OCI-LY7 (cell line): ENCODE measurements at regions not wholly inside any gene's neighbourhood (a gene's known extent, or its start where the extent isn't known, plus 50 kb on each side); places are given as distances from the start of the nearest gene placed in this dataset.

ENCODE experiments used
- BruUV-seq: library from RNA; stranded (reverse); fragments of 400-500 nt; replicated peaks from 2 replicates; lab custom pipeline; 2021; lab: Mats Ljungman, UMichigan
- CTCF ChIA-PET: fragments of 300-600 bp; sonication (Branson Sonifier 250); formaldehyde crosslinking; loops from one replicate; lab custom pipeline; 2022; ENCODE audit warnings: antibody characterized with exemption; ENCODE audit not compliant: unreplicated experiment; lab: Charles Lee
- POLR2A ChIA-PET: fragments of 300-600 bp; sonication (Branson Sonifier 250); formaldehyde crosslinking; loops from one replicate; lab custom pipeline; 2022; ENCODE audit warnings: antibody characterized with exemption; lab: Charles Lee
- DNase-seq: peaks from one replicate; pipeline ENCODE4 v3.0.0-alpha.2; 2015; ENCODE audit warnings: low spot score
- H2AFZ ChIP-seq: fragments of 200-600 bp; sonication (generic), shearing (Covaris generic); 2 replicates; pipeline ENCODE4 v1.6.1; 2014; ENCODE audit warnings: mild to moderate bottlenecking, antibody characterized with exemption, low read length, moderate library complexity
- H3K27ac ChIP-seq: fragments of 200-600 bp; sonication (generic); 2 replicates; pipeline ENCODE4 v1.5.1; 2014; ENCODE audit warnings: mixed run types, low read depth, mild to moderate bottlenecking, moderate library complexity, low read length, inconsistent platforms; ENCODE audit not compliant: poor library complexity, severe bottlenecking
- H3K36me3 ChIP-seq: fragments of 200-600 bp; sonication (generic); 2 replicates; pipeline ENCODE4 v1.6.1; 2014; ENCODE audit warnings: mild to moderate bottlenecking, antibody characterized with exemption, low read length, moderate library complexity, mixed read lengths; ENCODE audit not compliant: insufficient read depth
- H3K4me1 ChIP-seq: fragments of 200-600 bp; sonication (generic); 2 replicates; pipeline ENCODE4 v1.5.1; 2014; ENCODE audit warnings: mild to moderate bottlenecking, low read length; ENCODE audit not compliant: insufficient read depth, poor library complexity, severe bottlenecking
- H3K4me2 ChIP-seq: fragments of 200-600 bp; sonication (generic); 2 replicates; pipeline ENCODE4 v1.6.1; 2014; ENCODE audit warnings: mild to moderate bottlenecking, low read length
- H3K4me3 ChIP-seq: fragments of 200-600 bp; sonication (generic); 2 replicates; pipeline ENCODE4 v1.5.1; 2014; ENCODE audit warnings: mild to moderate bottlenecking, low read depth, low read length; ENCODE audit not compliant: poor library complexity, severe bottlenecking
- H3K79me2 ChIP-seq: fragments of 200-600 bp; sonication (generic); 2 replicates; pipeline ENCODE4 v1.6.1; 2016; ENCODE audit warnings: low read depth, mild to moderate bottlenecking, low read length, moderate library complexity, mixed read lengths; ENCODE audit not compliant: insufficient read depth
- H3K9me2 ChIP-seq: fragments of 200-600 bp; sonication (generic); 2 replicates; pipeline ENCODE4 v1.6.1; 2016; ENCODE audit warnings: mild to moderate bottlenecking, low read length, mixed read lengths; ENCODE audit not compliant: insufficient read depth
- H3K9me3 ChIP-seq: fragments of 200-600 bp; sonication (generic); 2 replicates; pipeline ENCODE4 v1.6.1; 2014; ENCODE audit warnings: mild to moderate bottlenecking, mixed run types, low read length, mixed read lengths
- H4K20me1 ChIP-seq: fragments of 200-600 bp; sonication (generic); 2 replicates; pipeline ENCODE4 v1.6.1; 2014; ENCODE audit warnings: mild to moderate bottlenecking, antibody characterized with exemption, low read length, moderate library complexity, mixed read lengths; ENCODE audit not compliant: insufficient read depth
- CTCF ChIP-seq: fragments of 200-600 bp; sonication (generic); conservative IDR thresholded peaks from 2 replicates; pipeline ENCODE4 v1.5.1; 2014; ENCODE audit warnings: mild to moderate bottlenecking, antibody characterized with exemption, low read length, moderate library complexity, mixed read lengths
- EZH2phosphoT487 ChIP-seq: fragments of 200-600 bp; sonication (generic); IDR thresholded peaks from 2 replicates; pipeline ENCODE4 v1.6.1; 2018; ENCODE audit warnings: low read depth, borderline replicate concordance, mild to moderate bottlenecking, mixed run types, antibody characterized with exemption, low read length, moderate library complexity, mixed read lengths
- intact Hi-C: fragments of 100-400 bp; cut with micrococcal nuclease; formaldehyde crosslinking; loops from one replicate; pipeline ENCODE4 v1.10.0; 2022; ENCODE audit not compliant: unreplicated experiment

DNA sequence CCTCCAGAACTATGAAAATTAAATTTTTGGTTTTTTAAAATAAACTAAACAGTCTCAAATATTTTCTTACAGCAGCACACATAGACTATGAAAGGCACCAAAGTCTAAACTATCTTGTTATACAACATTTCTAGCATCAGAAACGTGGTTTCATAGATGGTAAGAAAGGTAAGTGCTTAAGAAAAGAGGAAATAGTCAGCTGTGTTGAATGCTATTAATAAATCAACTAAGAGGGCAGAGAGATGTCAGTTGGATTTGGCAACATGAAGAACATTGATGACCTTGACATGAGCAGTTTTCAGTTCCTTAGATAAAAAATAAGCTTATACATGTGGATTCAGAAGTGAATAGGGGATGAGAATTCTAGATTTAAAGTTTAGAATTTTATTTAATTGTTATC is 113.6 kb downstream of the RFX6 start:
- no peak overlapping the region for H3K4me2 ChIP-seq
- no peaks in the 10 kb centered on the region for H4K20me1 ChIP-seq
- H3K79me2 ChIP-seq: no peaks in the 10 kb centered on the region
- H3K9me2 ChIP-seq: no peaks in the 10 kb centered on the region
- H3K4me3 ChIP-seq: no peak overlapping the region
- H3K27ac ChIP-seq: no peak overlapping the region
- DNase-seq: no peak
- H3K9me3 ChIP-seq: no peaks in the 10 kb centered on the region
- no peaks in the 10 kb centered on the region for H3K4me1 ChIP-seq
- H2AFZ ChIP-seq: no peak overlapping the region
- no TSS peak for BruUV-seq
- intact Hi-C loops: loop anchor here (2.0 kb wide), 1 partner anchor 18 kb away; no protein-coding TSS in a partner anchor
- CTCF ChIA-PET: no interaction called here
- POLR2A ChIA-PET: interaction anchor here (0.9 to 1.0 kb wide), 2 partner anchors 10 to 19 kb away, joined by 3 to 4 read pairs; no protein-coding TSS in a partner anchor
- TF ChIP-seq CTCF (no peak), EZH2phosphoT487 (no peak)
- H3K36me3 ChIP-seq: no peaks in the 10 kb centered on the region

GRCh38 chr6:116992546-116992945 is 115.5 kb downstream of the RFX6 start:
- Histone ChIP-seq H2AFZ (no peak overlapping the region), H3K4me3 (no peak overlapping the region), H4K20me1 (no peaks in the 10 kb centered on the region), H3K4me2 (no peak overlapping the region), H3K4me1 (peaks cover 4% of the 10 kb centered on the region), H3K36me3 (no peaks in the 10 kb centered on the region), H3K9me2 (no peaks in the 10 kb centered on the region), H3K27ac (no peak overlapping the region), H3K9me3 (no peaks in the 10 kb centered on the region), H3K79me2 (no peaks in the 10 kb centered on the region)
- intact Hi-C loops: no loop called here
- ChIA-PET POLR2A (no interaction called here), CTCF (no interaction called here)
- no peak for DNase-seq
- TF ChIP-seq CTCF (no peak), EZH2phosphoT487 (no peak)
- no TSS peak for BruUV-seq

DNA sequence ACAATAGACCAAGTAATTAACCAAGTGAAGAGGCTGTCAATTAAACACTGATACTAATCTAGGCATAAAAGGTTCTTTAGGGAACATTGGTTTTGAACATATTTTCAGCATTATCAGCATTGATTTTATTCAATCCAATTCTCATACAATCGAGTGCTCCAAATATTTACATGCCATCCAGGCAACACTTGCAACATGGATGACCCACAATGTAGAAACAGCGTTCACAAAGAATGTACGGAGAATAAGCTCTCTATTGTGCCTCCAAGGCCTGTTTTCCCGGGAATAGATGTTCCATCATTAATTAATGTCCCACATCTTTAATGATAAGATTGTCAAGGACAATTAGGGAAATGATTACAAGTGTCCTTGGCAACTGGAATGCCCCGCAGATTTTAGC is 117.4 kb downstream of the RFX6 start:
- TF ChIP-seq CTCF (no peak), EZH2phosphoT487 (no peak)
- ChIA-PET POLR2A (interaction anchor here (1.0 kb wide), 1 partner anchor 9 kb away, joined by 4 read pairs; no protein-coding TSS in a partner anchor), CTCF (no interaction called here)
- no peaks in the 10 kb centered on the region for H4K20me1 ChIP-seq
- no peak for DNase-seq
- H2AFZ ChIP-seq: no peak overlapping the region
- no TSS peak for BruUV-seq
- H3K4me3 ChIP-seq: no peak overlapping the region
- H3K9me2 ChIP-seq: no peaks in the 10 kb centered on the region
- no peak overlapping the region for H3K27ac ChIP-seq
- no peaks in the 10 kb centered on the region for H3K36me3 ChIP-seq
- H3K9me3 ChIP-seq: no peaks in the 10 kb centered on the region
- H3K79me2 ChIP-seq: no peaks in the 10 kb centered on the region
- no peak overlapping the region for H3K4me2 ChIP-seq
- H3K4me1 ChIP-seq: peaks cover 4% of the 10 kb centered on the region
- intact Hi-C loops: no loop called here
